ENCODE measurements at regions not wholly inside any gene's neighbourhood (a gene's known extent, or its start where the extent isn't known, plus 50 kb on each side); places are given as distances from the start of the nearest gene placed in this dataset.

- TF ChIP-seq ASH2L (IDR thresholded peaks at IDR 0.05; ENCODE audit: low read length): no peak
Observed at GRCh38 chr5:173751266-173751600, 134.8 kb upstream of the BOD1 start (continued).
